ENCODE measurements at regions not wholly inside any gene's neighbourhood (a gene's known extent, or its start where the extent isn't known, plus 50 kb on each side); places are given as distances from the start of the nearest gene placed in this dataset.

GRCh38 chr4:19879330-19879729 is 372.4 kb upstream of the SLIT2 start:
- H3K9me3 ChIP-seq, result no peaks in the 10 kb centered on the region
- 57 to 71% (median 60%) methylated on average over 5 of the region's 5 CpGs for WGBS, 3 donors
- H3K4me3 ChIP-seq, result no peak overlapping the region
- intact Hi-C loops (cut with DNase I), result no loop called here
- H3K4me1 ChIP-seq (ENCODE audit: insufficient read depth), result no peaks in the 10 kb centered on the region
- H3K36me3 ChIP-seq, result no peaks in the 10 kb centered on the region
- no peak overlapping the region for H3K27ac ChIP-seq
- DNase-seq, result no peak
- TF ChIP-seq EP300 (IDR thresholded peaks at IDR 0.05), result no peak
- TF ChIP-seq CTCF (IDR thresholded peaks at IDR 0.05), result no peak
- no peak for TF ChIP-seq POLR2A (IDR thresholded peaks at IDR 0.05)
- H3K27me3 ChIP-seq, result no peaks in the 10 kb centered on the region

- Histone ChIP-seq H3K27me3 (no peaks in the 10 kb centered on the region), H3K9me3 (no peaks in the 10 kb centered on the region), H3K4me3 (no peak overlapping the region), H3K4me1 (ENCODE audit: insufficient read depth) (no peaks in the 10 kb centered on the region), H3K27ac (no peak overlapping the region), H3K36me3 (no peaks in the 10 kb centered on the region)
- WGBS, 3 donors, result 86 to 89% (median 88%) methylated on average over 1 of the region's 1 CpG
- no peak for DNase-seq
- intact Hi-C loops (cut with DNase I), result no loop called here
- TF ChIP-seq POLR2A (IDR thresholded peaks at IDR 0.05), result no peak
- TF ChIP-seq CTCF (IDR thresholded peaks at IDR 0.05), result no peak
- no peak for TF ChIP-seq EP300 (IDR thresholded peaks at IDR 0.05)
Measured at GRCh38 chr4:19857991-19858390, 393.7 kb upstream of the SLIT2 start.

GRCh38 chr4:19857380-19857779 is 394.3 kb upstream of the SLIT2 start:
- no peaks in the 10 kb centered on the region for H3K36me3 ChIP-seq
- no peak for TF ChIP-seq POLR2A (IDR thresholded peaks at IDR 0.05)
- no peak for TF ChIP-seq CTCF (IDR thresholded peaks at IDR 0.05)
- no peak for TF ChIP-seq EP300 (IDR thresholded peaks at IDR 0.05)
- H3K27ac ChIP-seq, result no peak overlapping the region
- no peaks in the 10 kb centered on the region for H3K4me1 ChIP-seq (ENCODE audit: insufficient read depth)
- H3K9me3 ChIP-seq, result no peaks in the 10 kb centered on the region
- no peaks in the 10 kb centered on the region for H3K27me3 ChIP-seq
- WGBS, 3 donors, result 57 to 59% (median 59%) methylated on average over 2 of the region's 2 CpGs
- no peak overlapping the region for H3K4me3 ChIP-seq
- no peak for DNase-seq
- intact Hi-C loops (cut with DNase I), result no loop called here

GRCh38 chr4:19850909-19851308 is 400.8 kb upstream of the SLIT2 start:
- Histone ChIP-seq H3K27ac (no peak overlapping the region), H3K4me1 (ENCODE audit: insufficient read depth) (no peaks in the 10 kb centered on the region), H3K36me3 (no peaks in the 10 kb centered on the region), H3K27me3 (no peaks in the 10 kb centered on the region), H3K9me3 (no peaks in the 10 kb centered on the region), H3K4me3 (no peak overlapping the region)
- no peak for DNase-seq
- WGBS, 3 donors, result 93 to 94% (median 93%) methylated on average over 5 of the region's 5 CpGs
- intact Hi-C loops (cut with DNase I), result no loop called here
- no peak for TF ChIP-seq POLR2A (IDR thresholded peaks at IDR 0.05)
- no peak for TF ChIP-seq EP300 (IDR thresholded peaks at IDR 0.05)
- TF ChIP-seq CTCF (IDR thresholded peaks at IDR 0.05), result no peak

- H3K9me3 ChIP-seq, result no peaks in the 10 kb centered on the region
- no peak overlapping the region for H3K27ac ChIP-seq
- intact Hi-C loops (cut with DNase I), result no loop called here
- no peaks in the 10 kb centered on the region for H3K36me3 ChIP-seq
- no peak overlapping the region for H3K4me3 ChIP-seq
- WGBS, 3 donors, result 35 to 38% (median 36%) methylated on average over 2 of the region's 2 CpGs
- H3K4me1 ChIP-seq (ENCODE audit: insufficient read depth), result no peaks in the 10 kb centered on the region
- DNase-seq, result no peak
- no peaks in the 10 kb centered on the region for H3K27me3 ChIP-seq
- TF ChIP-seq CTCF (IDR thresholded peaks at IDR 0.05) (no peak), EP300 (IDR thresholded peaks at IDR 0.05) (no peak), POLR2A (IDR thresholded peaks at IDR 0.05) (no peak)
Measured at GRCh38 chr4:19844446-19844845, 407.3 kb upstream of the SLIT2 start.
